ENCODE measurements at regions not wholly inside any gene's neighbourhood (a gene's known extent, or its start where the extent isn't known, plus 50 kb on each side); places are given as distances from the start of the nearest gene placed in this dataset.
"Not testable (repeated sequence)": the region's sequence is repeated elsewhere in the genome, so short reads cannot be mapped to it uniquely, and the experiment has no call there.

GRCh38 chr18:42545825-42546224 is 569.7 kb downstream of the RIT2 start:
- no peak for DNase-seq (ENCODE audit: low read depth)

GRCh38 chr18:42548493-42548892 is 567.0 kb downstream of the RIT2 start:
- no peak for DNase-seq (ENCODE audit: low read depth)

GRCh38 chr18:42549596-42549995 is 565.9 kb downstream of the RIT2 start:
- DNase-seq (ENCODE audit: low read depth): no peak

- DNase-seq (ENCODE audit: low read depth): not testable (repeated sequence)
Measured at GRCh38 chr18:42552559-42552958, 562.9 kb downstream of the RIT2 start.

GRCh38 chr18:42559069-42559690 is 556.3 kb downstream of the RIT2 start:
- no peak for DNase-seq (ENCODE audit: low read depth)

- no peak for DNase-seq (ENCODE audit: low read depth)
Measured at GRCh38 chr18:42561521-42561920, 554.0 kb downstream of the RIT2 start.

- no peak for DNase-seq (ENCODE audit: low read depth)
Measured at GRCh38 chr18:42563995-42564394, 551.5 kb downstream of the RIT2 start.

- no peak for DNase-seq (ENCODE audit: low read depth)
Measured at GRCh38 chr18:42564761-42565160, 550.7 kb downstream of the RIT2 start.

GRCh38 chr18:42568773-42569172 is 546.7 kb downstream of the RIT2 start:
- DNase-seq (ENCODE audit: low read depth): no peak

GRCh38 chr18:42574871-42575270 is 540.6 kb downstream of the RIT2 start:
- DNase-seq (ENCODE audit: low read depth): no peak

GRCh38 chr18:42576124-42576523 is 539.4 kb downstream of the RIT2 start:
- DNase-seq (ENCODE audit: low read depth): no peak

GRCh38 chr18:42578792-42579191 is 536.7 kb downstream of the RIT2 start:
- DNase-seq (ENCODE audit: low read depth): no peak

GRCh38 chr18:42582266-42582665 is 533.2 kb downstream of the RIT2 start:
- DNase-seq (ENCODE audit: low read depth): no peak

- DNase-seq (ENCODE audit: low read depth): no peak
Measured at GRCh38 chr18:42583283-42583731, 532.2 kb downstream of the RIT2 start.

- DNase-seq (ENCODE audit: low read depth): no peak
Measured at GRCh38 chr18:42586601-42587000, 528.9 kb downstream of the RIT2 start.

GRCh38 chr18:42588786-42589185 is 526.7 kb downstream of the RIT2 start:
- no peak for DNase-seq (ENCODE audit: low read depth)

GRCh38 chr18:42604820-42605219 is 510.7 kb downstream of the RIT2 start:
- no peak for DNase-seq (ENCODE audit: low read depth)

- DNase-seq (ENCODE audit: low read depth): no peak
Measured at GRCh38 chr18:42606886-42607495, 508.5 kb downstream of the RIT2 start.

GRCh38 chr18:42611134-42611533 is 504.4 kb downstream of the RIT2 start:
- no peak for DNase-seq (ENCODE audit: low read depth)

- no peak for DNase-seq (ENCODE audit: low read depth)
Measured at GRCh38 chr18:42614619-42615293, 500.7 kb downstream of the RIT2 start.

GRCh38 chr18:42617221-42617620 is 498.3 kb downstream of the RIT2 start:
- no peak for DNase-seq (ENCODE audit: low read depth)

GRCh38 chr18:42619771-42620170 is 495.7 kb downstream of the RIT2 start:
- DNase-seq (ENCODE audit: low read depth): no peak

- DNase-seq (ENCODE audit: low read depth): no peak
Measured at GRCh38 chr18:42620657-42621056, 494.8 kb downstream of the RIT2 start.

Data from activated T-cell treated with anti-CD3 and anti-CD28 coated beads for 48 hours (primary cell).